Activated CD4-positive, alpha-beta T cell treated with anti-CD3 and anti-CD28 coated beads, Interleukin-2, amount 10 ng/mL, durations not matched to agents 7 days and 5 days (primary cell): ENCODE measurements at regions not wholly inside any gene's neighbourhood (a gene's known extent, or its start where the extent isn't known, plus 50 kb on each side); places are given as distances from the start of the nearest gene placed in this dataset.

Source experiments
- CTCF ChIA-PET: fragments of 350-600 bp; sonication (Branson Sonifier 250); formaldehyde crosslinking; loops from one replicate; lab custom pipeline; 2021; ENCODE audit warnings: antibody characterized with exemption; lab: Charles Lee
- POLR2A ChIA-PET: fragments of 350-600 bp; sonication (Branson Sonifier 250); formaldehyde crosslinking; loops from one replicate; lab custom pipeline; 2021; ENCODE audit warnings: antibody characterized with exemption; lab: Charles Lee
- DNase-seq: peaks from one replicate; pipeline ENCODE4 v3.0.0-alpha.2; 2020
- H3K27ac Mint-ChIP-seq: one replicate; pipeline ENCODE4 v1.8.0; 2021; ENCODE audit warnings: mild to moderate bottlenecking, moderate library complexity, mixed read lengths
- H3K27me3 Mint-ChIP-seq: one replicate; pipeline ENCODE4 v1.8.0; 2021; ENCODE audit warnings: mixed read lengths
- H3K36me3 Mint-ChIP-seq: one replicate; pipeline ENCODE4 v1.8.0; 2021; ENCODE audit warnings: low read depth, mixed read lengths
- H3K4me1 Mint-ChIP-seq: one replicate; pipeline ENCODE4 v1.8.0; 2021; ENCODE audit warnings: mixed read lengths
- H3K4me3 Mint-ChIP-seq: one replicate; pipeline ENCODE4 v1.8.0; 2021; ENCODE audit warnings: mild to moderate bottlenecking, moderate library complexity, mixed read lengths
- H3K9me3 Mint-ChIP-seq: one replicate; pipeline ENCODE4 v1.8.0; 2021; ENCODE audit warnings: mixed read lengths

- H3K4me3 Mint-ChIP-seq, result no peak overlapping the region
- POLR2A ChIA-PET, result no interaction called here
- H3K27ac Mint-ChIP-seq, result peak overlapping the region; percentile 55
- H3K4me1 Mint-ChIP-seq, result peaks cover 43% of the 10 kb centered on the region
- H3K9me3 Mint-ChIP-seq, result no peaks in the 10 kb centered on the region
- CTCF ChIA-PET, result interaction anchor here (1.1 kb wide), 1 partner anchor 16 kb away, joined by 4 read pairs; no protein-coding TSS in a partner anchor
- peaks cover 2% of the 10 kb centered on the region for H3K36me3 Mint-ChIP-seq
- no peaks in the 10 kb centered on the region for H3K27me3 Mint-ChIP-seq
- no peak for DNase-seq
These were observed 255.8 kb upstream of the SLC24A2 start for GRCh38 chr9:20044686-20045085.

GRCh38 chr9:20043461-20043860, 254.6 kb upstream of the SLC24A2 start:
- H3K27ac Mint-ChIP-seq, result peak overlapping the region; percentile 91
- H3K4me3 Mint-ChIP-seq, result peak overlapping the region; percentile 69
- ChIA-PET CTCF (interaction anchor here (1.4 kb wide), 1 partner anchor 12 kb away, joined by 4 read pairs; no protein-coding TSS in a partner anchor), POLR2A (no interaction called here)
- peaks cover 2% of the 10 kb centered on the region for H3K36me3 Mint-ChIP-seq
- H3K9me3 Mint-ChIP-seq, result no peaks in the 10 kb centered on the region
- no peaks in the 10 kb centered on the region for H3K27me3 Mint-ChIP-seq
- peaks cover 43% of the 10 kb centered on the region for H3K4me1 Mint-ChIP-seq
- DNase-seq, result peak; percentile 30

- Mint-ChIP-seq H3K27me3 (no peaks in the 10 kb centered on the region), H3K36me3 (no peaks in the 10 kb centered on the region), H3K9me3 (no peaks in the 10 kb centered on the region), H3K4me3 (peak overlapping the region; percentile 69), H3K4me1 (peaks cover 43% of the 10 kb centered on the region), H3K27ac (peak overlapping the region; percentile 91)
- ChIA-PET POLR2A (no interaction called here), CTCF (interaction anchor here (1.4 kb wide), 1 partner anchor 13 kb away, joined by 4 read pairs; no protein-coding TSS in a partner anchor)
- peak; percentile 24 for DNase-seq
These were observed 254.2 kb upstream of the SLC24A2 start for GRCh38 chr9:20043035-20043434.

DNA sequence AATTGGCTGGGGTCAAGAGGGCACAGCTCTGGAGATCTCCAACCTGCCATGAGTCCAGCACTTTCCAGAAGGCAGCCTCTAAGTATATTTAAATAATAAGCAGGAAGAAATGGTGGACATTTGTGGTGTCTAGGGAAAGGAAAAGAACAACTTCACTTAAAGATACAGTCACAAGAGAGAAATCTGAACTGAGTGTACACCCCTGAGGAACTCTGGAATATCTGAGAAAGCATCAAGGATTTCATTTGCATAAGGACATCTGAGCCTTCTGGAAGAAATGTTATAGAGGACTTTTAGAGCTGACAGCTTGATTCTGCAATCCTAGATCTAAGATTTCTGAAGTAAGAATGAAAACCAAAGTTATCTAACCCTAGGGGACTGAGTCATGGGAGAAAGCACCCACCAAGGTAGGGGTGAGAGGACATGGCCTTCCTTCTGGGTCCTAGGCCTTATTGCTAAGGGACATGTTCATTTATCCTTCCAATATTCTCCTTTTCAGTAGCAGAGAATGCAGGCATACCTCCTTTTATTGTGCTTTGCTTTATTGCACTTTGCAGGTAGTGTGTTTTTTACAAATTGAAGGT, 253.4 kb upstream of the SLC24A2 start:
- H3K4me3 Mint-ChIP-seq, result peak overlapping the region; percentile 17

DNA sequence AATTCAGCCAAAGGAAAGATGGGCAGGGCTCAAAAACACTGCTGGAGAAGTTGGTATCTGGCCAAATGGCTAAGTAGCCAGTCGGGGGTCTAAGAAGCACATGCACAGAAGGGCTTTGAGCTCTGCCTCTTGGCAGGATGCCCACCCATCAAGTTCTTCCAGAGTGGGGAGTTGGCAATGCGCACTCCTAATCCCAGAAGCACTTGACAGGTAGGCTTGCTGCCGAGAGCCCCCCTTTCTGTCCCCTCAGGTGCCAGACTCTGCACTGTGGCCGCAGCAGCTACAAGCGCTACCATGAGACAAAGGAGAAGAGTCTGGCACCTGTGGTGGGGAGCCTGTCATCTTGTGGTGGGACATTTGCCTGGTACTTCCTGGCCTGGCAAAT, 252.9 kb upstream of the SLC24A2 start:
- ChIA-PET CTCF (no interaction called here), POLR2A (no interaction called here)
- Mint-ChIP-seq H3K27ac (no peak overlapping the region), H3K9me3 (no peaks in the 10 kb centered on the region), H3K36me3 (no peaks in the 10 kb centered on the region), H3K4me3 (no peak overlapping the region), H3K4me1 (peaks cover 43% of the 10 kb centered on the region), H3K27me3 (no peaks in the 10 kb centered on the region)
- DNase-seq, result no peak

More for the DNA sequence above, 253.4 kb upstream of the SLC24A2 start:
- CTCF ChIA-PET, result interaction anchor here (1.4 kb wide), 1 partner anchor 13 kb away, joined by 4 read pairs; no protein-coding TSS in a partner anchor
- Mint-ChIP-seq H3K27ac (peak overlapping the region; percentile 91), H3K36me3 (no peaks in the 10 kb centered on the region), H3K27me3 (no peaks in the 10 kb centered on the region), H3K4me1 (peaks cover 43% of the 10 kb centered on the region), H3K9me3 (no peaks in the 10 kb centered on the region)
- no peak for DNase-seq
- POLR2A ChIA-PET, result no interaction called here

GRCh38 chr9:20040991-20041696, 252.3 kb upstream of the SLC24A2 start:
- no peaks in the 10 kb centered on the region for H3K9me3 Mint-ChIP-seq
- DNase-seq, result no peak
- no peak overlapping the region for H3K4me3 Mint-ChIP-seq
- no peaks in the 10 kb centered on the region for H3K27me3 Mint-ChIP-seq
- H3K4me1 Mint-ChIP-seq, result peaks cover 40% of the 10 kb centered on the region
- POLR2A ChIA-PET, result no interaction called here
- no peaks in the 10 kb centered on the region for H3K36me3 Mint-ChIP-seq
- CTCF ChIA-PET, result no interaction called here
- no peak overlapping the region for H3K27ac Mint-ChIP-seq

DNA sequence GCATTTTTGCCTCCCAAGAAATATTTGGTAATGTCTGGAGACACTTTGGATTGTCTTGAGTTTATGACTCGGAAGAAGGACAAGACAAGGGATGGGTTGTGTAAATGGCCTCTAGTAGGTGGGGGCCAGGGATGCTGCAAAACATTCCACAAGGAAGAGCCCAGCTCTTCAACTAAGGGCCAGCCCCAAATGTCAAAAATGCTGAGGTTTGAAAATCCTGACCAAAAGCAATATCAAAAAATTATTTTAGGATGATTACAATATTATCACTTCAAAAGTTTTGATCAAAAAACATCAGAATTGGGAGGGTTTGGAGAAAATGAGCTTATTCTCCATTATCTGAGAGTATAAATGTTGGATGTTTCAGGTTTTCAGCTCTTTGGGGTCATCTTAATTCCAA, 248.9 kb upstream of the SLC24A2 start:
- ChIA-PET CTCF (interaction anchor here (0.7 kb wide), 1 partner anchor 19 kb away, joined by 3 read pairs; no protein-coding TSS in a partner anchor), POLR2A (no interaction called here)
- no peak overlapping the region for H3K4me3 Mint-ChIP-seq
- H3K36me3 Mint-ChIP-seq, result no peaks in the 10 kb centered on the region
- no peak overlapping the region for H3K27ac Mint-ChIP-seq
- H3K4me1 Mint-ChIP-seq, result peaks cover 22% of the 10 kb centered on the region
- H3K27me3 Mint-ChIP-seq, result no peaks in the 10 kb centered on the region
- H3K9me3 Mint-ChIP-seq, result no peaks in the 10 kb centered on the region
- no peak for DNase-seq

DNA sequence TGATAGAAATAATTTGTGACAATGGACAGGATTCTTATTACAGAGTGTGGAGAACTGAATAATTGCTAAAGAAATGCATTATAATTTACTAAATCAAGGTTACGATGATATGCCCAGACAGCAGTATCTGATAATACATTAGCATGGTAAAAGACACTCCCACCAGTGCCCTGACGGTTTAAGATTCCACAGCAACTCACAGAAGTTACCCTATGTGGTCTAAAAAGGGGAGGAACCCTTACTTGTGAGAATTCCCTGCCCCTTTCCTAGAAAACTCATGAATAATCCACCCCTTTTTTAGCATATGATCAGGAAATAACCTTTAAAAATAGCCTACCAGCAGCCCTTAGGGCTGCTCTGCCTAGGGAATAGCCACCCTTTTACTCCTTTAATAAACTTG, 244.7 kb upstream of the SLC24A2 start:
- no peak overlapping the region for H3K4me3 Mint-ChIP-seq
- DNase-seq, result no peak
- peaks cover 13% of the 10 kb centered on the region for H3K4me1 Mint-ChIP-seq
- peaks cover 2% of the 10 kb centered on the region for H3K27me3 Mint-ChIP-seq
- H3K27ac Mint-ChIP-seq, result no peak overlapping the region
- peaks cover 2% of the 10 kb centered on the region for H3K9me3 Mint-ChIP-seq
- peaks cover 1% of the 10 kb centered on the region for H3K36me3 Mint-ChIP-seq
- ChIA-PET POLR2A (no interaction called here), CTCF (no interaction called here)

GRCh38 chr9:20032413-20033006, 243.7 kb upstream of the SLC24A2 start:
- POLR2A ChIA-PET, result no interaction called here
- H3K4me3 Mint-ChIP-seq, result no peak overlapping the region
- peaks cover 1% of the 10 kb centered on the region for H3K36me3 Mint-ChIP-seq
- H3K4me1 Mint-ChIP-seq, result peaks cover 13% of the 10 kb centered on the region
- no peak overlapping the region for H3K27ac Mint-ChIP-seq
- CTCF ChIA-PET, result no interaction called here
- H3K9me3 Mint-ChIP-seq, result peaks cover 2% of the 10 kb centered on the region
- DNase-seq, result no peak
- peaks cover 2% of the 10 kb centered on the region for H3K27me3 Mint-ChIP-seq

DNA sequence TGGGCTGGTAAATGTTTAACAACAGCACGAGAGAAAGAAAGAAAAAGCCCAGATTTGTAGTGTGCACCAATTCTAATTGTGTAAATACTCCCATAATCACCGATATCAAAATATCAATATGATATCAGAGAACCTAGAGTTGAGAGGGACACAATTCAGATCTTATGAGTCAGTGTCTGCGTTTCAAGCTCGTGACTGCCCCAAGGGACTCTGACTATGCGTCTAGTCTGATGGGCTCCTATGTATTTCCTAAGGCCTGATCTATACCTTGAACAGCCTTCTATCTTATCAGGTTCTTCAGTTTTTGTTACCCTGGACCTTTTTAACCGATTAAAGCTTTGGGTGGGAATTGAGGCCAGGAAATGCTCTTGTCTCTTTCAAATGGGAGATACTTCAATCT, 243.0 kb upstream of the SLC24A2 start:
- POLR2A ChIA-PET, result no interaction called here
- peaks cover 2% of the 10 kb centered on the region for H3K27me3 Mint-ChIP-seq

GRCh38 chr9:20030671-20031070, 241.8 kb upstream of the SLC24A2 start:
- H3K4me1 Mint-ChIP-seq, result peaks cover 13% of the 10 kb centered on the region
- ChIA-PET CTCF (no interaction called here), POLR2A (no interaction called here)
- no peak overlapping the region for H3K4me3 Mint-ChIP-seq
- H3K9me3 Mint-ChIP-seq, result peaks cover 2% of the 10 kb centered on the region
- H3K27ac Mint-ChIP-seq, result no peak overlapping the region
- H3K27me3 Mint-ChIP-seq, result peaks cover 2% of the 10 kb centered on the region
- peaks cover 1% of the 10 kb centered on the region for H3K36me3 Mint-ChIP-seq
- no peak for DNase-seq

More for the DNA sequence above, 243.0 kb upstream of the SLC24A2 start:
- CTCF ChIA-PET, result no interaction called here
- H3K27ac Mint-ChIP-seq, result no peak overlapping the region
- peaks cover 2% of the 10 kb centered on the region for H3K9me3 Mint-ChIP-seq
- peaks cover 1% of the 10 kb centered on the region for H3K36me3 Mint-ChIP-seq
- peaks cover 13% of the 10 kb centered on the region for H3K4me1 Mint-ChIP-seq
- DNase-seq, result no peak
- H3K4me3 Mint-ChIP-seq, result no peak overlapping the region

DNA sequence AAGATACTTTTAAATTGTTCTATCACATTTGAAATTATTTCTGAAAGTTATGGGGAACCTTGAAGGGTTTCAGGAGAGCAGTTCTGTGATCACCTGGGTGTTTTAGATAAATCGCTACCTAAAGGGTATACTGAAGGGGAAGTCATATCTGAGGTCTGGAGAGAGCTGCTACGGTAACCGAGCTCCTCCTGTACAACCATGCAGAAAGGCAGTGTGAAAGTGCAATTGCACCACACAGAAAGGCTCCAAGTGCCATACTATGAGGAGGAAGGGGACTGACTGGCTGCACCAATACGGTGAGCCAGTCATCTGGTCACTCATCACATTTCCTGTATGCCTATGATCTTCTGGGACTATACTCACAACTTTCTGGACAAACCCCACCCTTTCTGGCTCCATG, 241.4 kb upstream of the SLC24A2 start:
- no peak for DNase-seq
- ChIA-PET POLR2A (no interaction called here), CTCF (no interaction called here)
- Mint-ChIP-seq H3K36me3 (peaks cover 1% of the 10 kb centered on the region), H3K4me3 (no peak overlapping the region), H3K27ac (no peak overlapping the region), H3K4me1 (peaks cover 13% of the 10 kb centered on the region), H3K9me3 (peaks cover 2% of the 10 kb centered on the region), H3K27me3 (peaks cover 2% of the 10 kb centered on the region)

GRCh38 chr9:20028849-20029231, 240.0 kb upstream of the SLC24A2 start:
- DNase-seq, result no peak
- H3K27ac Mint-ChIP-seq, result no peak overlapping the region
- H3K4me3 Mint-ChIP-seq, result no peak overlapping the region
- ChIA-PET CTCF (interaction anchor here (1.6 kb wide), 1 partner anchor 16 kb away, joined by 4 read pairs; no protein-coding TSS in a partner anchor), POLR2A (no interaction called here)
- H3K27me3 Mint-ChIP-seq, result peaks cover 2% of the 10 kb centered on the region
- H3K9me3 Mint-ChIP-seq, result peaks cover 2% of the 10 kb centered on the region
- peaks cover 1% of the 10 kb centered on the region for H3K36me3 Mint-ChIP-seq
- H3K4me1 Mint-ChIP-seq, result peaks cover 12% of the 10 kb centered on the region
